GM19328 (cell line): ENCODE measurements at regions not wholly inside any gene's neighbourhood (a gene's known extent, or its start where the extent isn't known, plus 50 kb on each side); places are given as distances from the start of the nearest gene placed in this dataset.
"Not testable (repeated sequence)": the region's sequence is repeated elsewhere in the genome, so short reads cannot be mapped to it uniquely, and the experiment has no call there.

Source experiments
- ATAC-seq: cut with Tn5 transposase; IDR thresholded peaks from one replicate; pipeline ENCODE4 v1.9.1; 2021; ENCODE audit warnings: mild to moderate bottlenecking, moderate library complexity; ENCODE audit not compliant: unreplicated experiment

- no peak for ATAC-seq
Observed at GRCh38 chr11:106480581-106481190, 403.2 kb downstream of the AASDHPPT start.

- ATAC-seq: no peak
Observed at GRCh38 chr11:106482917-106483785, 405.7 kb downstream of the AASDHPPT start.

- no peak for ATAC-seq
Observed at GRCh38 chr11:106491751-106492150, 414.3 kb downstream of the AASDHPPT start.

GRCh38 chr11:106493751-106494150, 416.3 kb downstream of the AASDHPPT start:
- no peak for ATAC-seq

- ATAC-seq: no peak
Observed at GRCh38 chr11:106495046-106495445, 417.6 kb downstream of the AASDHPPT start.

- no peak for ATAC-seq
Observed at GRCh38 chr11:106496677-106497076, 419.2 kb downstream of the AASDHPPT start.

GRCh38 chr11:106497321-106497720, 419.9 kb downstream of the AASDHPPT start:
- ATAC-seq: no peak

GRCh38 chr11:106497822-106498221, 420.4 kb downstream of the AASDHPPT start:
- ATAC-seq: no peak

- no peak for ATAC-seq
Observed at GRCh38 chr11:106503901-106504300, 426.4 kb downstream of the AASDHPPT start.

- no peak for ATAC-seq
Observed at GRCh38 chr11:106507645-106508306, 430.3 kb downstream of the AASDHPPT start.

GRCh38 chr11:106514706-106515105, 437.2 kb downstream of the AASDHPPT start:
- ATAC-seq: no peak

GRCh38 chr11:106517426-106517825, 440.0 kb downstream of the AASDHPPT start:
- no peak for ATAC-seq

GRCh38 chr11:106520146-106520912, 442.9 kb downstream of the AASDHPPT start:
- ATAC-seq: no peak

GRCh38 chr11:106520920-106521319, 443.5 kb downstream of the AASDHPPT start:
- no peak for ATAC-seq

- no peak for ATAC-seq
Observed at GRCh38 chr11:106523171-106523570, 445.7 kb downstream of the AASDHPPT start.

GRCh38 chr11:106523921-106524320, 446.5 kb downstream of the AASDHPPT start:
- ATAC-seq: no peak

- no peak for ATAC-seq
Observed at GRCh38 chr11:106524436-106524835, 447.0 kb downstream of the AASDHPPT start.

- not testable (repeated sequence) for ATAC-seq
Observed at GRCh38 chr11:106531648-106532047, 454.2 kb downstream of the AASDHPPT start.

- ATAC-seq: no peak
Observed at GRCh38 chr11:106533046-106533445, 455.6 kb downstream of the AASDHPPT start.

GRCh38 chr11:106540001-106540400, 462.5 kb downstream of the AASDHPPT start:
- no peak for ATAC-seq

GRCh38 chr11:106548406-106548805, 469.9 kb downstream of the GUCY1A2 start:
- ATAC-seq: no peak
